Endothelial cell of umbilical vein (primary cell): ENCODE measurements at regions not wholly inside any gene's neighbourhood (a gene's known extent, or its start where the extent isn't known, plus 50 kb on each side); places are given as distances from the start of the nearest gene placed in this dataset.

Experiments used
- BruUV-seq: library from RNA; stranded (reverse); fragments of 400-500 nt; replicated peaks from 2 replicates; lab custom pipeline; 2021; lab: Mats Ljungman, UMichigan
- CTCF ChIA-PET: fragments of 300-600, 350-600 bp; sonication (Branson Sonifier 250); formaldehyde crosslinking; loops from one replicate; lab custom pipeline; 2021; ENCODE audit warnings: antibody characterized with exemption, inconsistent platforms; lab: Charles Lee
- POLR2A ChIA-PET: fragments of 300-600, 350-600 bp; sonication (Branson Sonifier 250); formaldehyde crosslinking; loops from one replicate; lab custom pipeline; 2021; ENCODE audit warnings: antibody characterized with exemption, inconsistent platforms; lab: Charles Lee
- DNase-seq: peaks from one replicate; pipeline ENCODE4 v3.0.0-alpha.2; 2011; ENCODE audit warnings: low read depth, low spot score
- FAIRE-seq: peaks from 2 replicates; lab custom pipeline; 2011; peaks lifted over from hg19 to GRCh38; lab: Jason Lieb, UNC
- H2AFZ ChIP-seq: 2 replicates; pipeline ENCODE4 v1.6.0; 2012; ENCODE audit warnings: low read depth, low read length, control low read depth, inconsistent platforms
- H3K27ac ChIP-seq: 2 replicates; pipeline ENCODE4 v1.5.1; 2011; ENCODE audit warnings: low read depth, mild to moderate bottlenecking, control low read depth, low read length, moderate library complexity; ENCODE audit not compliant: insufficient read depth
- H3K27me3 ChIP-seq, 2 experiments: 2 replicates each; pipeline versions ENCODE4 v1.6.0 to v1.6.1; 2011; ENCODE audit warnings: low read length in 2 of 2, mixed read lengths in 1 of 2; ENCODE audit not compliant: control insufficient read depth in 2 of 2, insufficient read depth in 2 of 2
- H3K36me3 ChIP-seq, 2 experiments: 2 replicates in 1 of 2; 3 replicates in 1 of 2; pipeline ENCODE4 v1.5.1; 2011; ENCODE audit warnings: low read length in 2 of 2, mild to moderate bottlenecking in 1 of 2, moderate library complexity in 1 of 2; ENCODE audit not compliant: control insufficient read depth in 2 of 2, insufficient read depth in 2 of 2; ENCODE audit errors: extremely low read depth in 1 of 2
- H3K4me1 ChIP-seq: 3 replicates; pipeline ENCODE4 v1.5.1; 2011; ENCODE audit warnings: mild to moderate bottlenecking, low read length; ENCODE audit not compliant: control insufficient read depth, insufficient read depth; ENCODE audit errors: extremely low read depth
- H3K4me2 ChIP-seq: 2 replicates; pipeline ENCODE4 v1.6.1; 2011; ENCODE audit warnings: low read length, control low read depth, mixed read lengths; ENCODE audit not compliant: insufficient read depth
- H3K4me3 ChIP-seq, 3 experiments: fragments of 200-600 bp in 1 of 3; sonication (generic), shearing (Covaris generic) in 1 of 3; replicated peaks in 1 of 3; 2 replicates each; pipeline ENCODE4 v1.5.1; 2011 to 2016; ENCODE audit warnings: control low read depth in 3 of 3, low read length in 3 of 3, mild to moderate bottlenecking in 2 of 3, inconsistent platforms in 1 of 3, low read depth in 1 of 3, moderate library complexity in 1 of 3; ENCODE audit not compliant: insufficient read depth in 1 of 3
- H3K79me2 ChIP-seq: 2 replicates; pipeline ENCODE4 v1.6.0; 2012; ENCODE audit warnings: low read length, inconsistent platforms; ENCODE audit not compliant: control insufficient read depth, insufficient read depth
- H3K9ac ChIP-seq: replicated peaks from 2 replicates; pipeline ENCODE3; 2011; ENCODE audit warnings: low read length, control low read depth; ENCODE audit not compliant: insufficient read depth; ENCODE audit errors: extremely low read depth
- H3K9me1 ChIP-seq: replicated peaks from 3 replicates; pipeline ENCODE4 v1.6.0; 2011; ENCODE audit warnings: mild to moderate bottlenecking, low read length; ENCODE audit not compliant: control insufficient read depth, insufficient read depth; ENCODE audit errors: extremely low read depth
- H3K9me3 ChIP-seq: replicated peaks from 2 replicates; pipeline ENCODE4 v1.5.1; 2012; ENCODE audit warnings: low read length, inconsistent platforms; ENCODE audit not compliant: control insufficient read depth, insufficient read depth
- H4K20me1 ChIP-seq: replicated peaks from 2 replicates; pipeline ENCODE3; 2011; ENCODE audit warnings: mild to moderate bottlenecking, low read length; ENCODE audit not compliant: control insufficient read depth, insufficient read depth; ENCODE audit errors: extremely low read depth
- EZH2 ChIP-seq: IDR thresholded peaks from 2 replicates; pipeline ENCODE4 v1.6.1; 2012; ENCODE audit warnings: borderline replicate concordance, low read depth, mild to moderate bottlenecking, moderate library complexity, low read length, inconsistent platforms; ENCODE audit not compliant: severe bottlenecking
- FOS ChIP-seq: IDR thresholded peaks from 2 replicates; pipeline ENCODE4 v1.6.1; 2011; ENCODE audit warnings: mild to moderate bottlenecking, low read length, moderate library complexity, borderline replicate concordance; ENCODE audit not compliant: insufficient read depth
- GATA2 ChIP-seq: IDR thresholded peaks from 2 replicates; pipeline ENCODE4 v1.7.0; 2011; ENCODE audit warnings: low read depth, mild to moderate bottlenecking, moderate library complexity, mixed read lengths, low read length; ENCODE audit not compliant: insufficient read length, insufficient read depth
- JUN ChIP-seq: IDR thresholded peaks from 2 replicates; pipeline ENCODE4 v1.6.1; 2011; ENCODE audit warnings: borderline replicate concordance, low read depth; ENCODE audit not compliant: insufficient read length, insufficient read depth
- POLR2A ChIP-seq: IDR thresholded peaks from 2 replicates; pipeline ENCODE4 v1.6.1; 2012; ENCODE audit warnings: low read depth, mild to moderate bottlenecking, control low read depth, low read length
- POLR2AphosphoS5 ChIP-seq: IDR thresholded peaks from 2 replicates; pipeline ENCODE4 v1.6.1; 2012; ENCODE audit warnings: low read depth, mild to moderate bottlenecking, control low read depth, low read length, moderate library complexity; ENCODE audit not compliant: insufficient read depth
- dilution Hi-C: fragments of 300-500 bp; cut with MboI; formaldehyde crosslinking; loops from one replicate; pipeline ENCODE4 v1.15.0; 2019; ENCODE audit warnings: low sequenced_read_pairs; ENCODE audit not compliant: extremely low pct_ligation_motif_present
- intact Hi-C: fragments of 100-400 bp; cut with micrococcal nuclease; formaldehyde crosslinking; loops from one replicate; pipeline ENCODE4 v1.10.0; 2022
- TF ChIP-seq, protein P1 (sequence below), 2 donors: IDR thresholded peaks; 1 replicate in 1 of 2; 2 replicates in 1 of 2; pipeline ENCODE4 v1.5.1; 2011; ENCODE audit warnings: low read length in 2 of 2, mild to moderate bottlenecking in 2 of 2, moderate library complexity in 2 of 2, control low read depth in 1 of 2, inconsistent platforms in 1 of 2, low read depth in 1 of 2; ENCODE audit not compliant: insufficient read depth in 1 of 2; ENCODE audit errors: extremely low read depth in 1 of 2
- TF ChIP-seq, protein P2 (sequence below): IDR thresholded peaks from 2 replicates; pipeline ENCODE4 v1.6.1; 2011; ENCODE audit not compliant: insufficient read depth, insufficient read length

DNA sequence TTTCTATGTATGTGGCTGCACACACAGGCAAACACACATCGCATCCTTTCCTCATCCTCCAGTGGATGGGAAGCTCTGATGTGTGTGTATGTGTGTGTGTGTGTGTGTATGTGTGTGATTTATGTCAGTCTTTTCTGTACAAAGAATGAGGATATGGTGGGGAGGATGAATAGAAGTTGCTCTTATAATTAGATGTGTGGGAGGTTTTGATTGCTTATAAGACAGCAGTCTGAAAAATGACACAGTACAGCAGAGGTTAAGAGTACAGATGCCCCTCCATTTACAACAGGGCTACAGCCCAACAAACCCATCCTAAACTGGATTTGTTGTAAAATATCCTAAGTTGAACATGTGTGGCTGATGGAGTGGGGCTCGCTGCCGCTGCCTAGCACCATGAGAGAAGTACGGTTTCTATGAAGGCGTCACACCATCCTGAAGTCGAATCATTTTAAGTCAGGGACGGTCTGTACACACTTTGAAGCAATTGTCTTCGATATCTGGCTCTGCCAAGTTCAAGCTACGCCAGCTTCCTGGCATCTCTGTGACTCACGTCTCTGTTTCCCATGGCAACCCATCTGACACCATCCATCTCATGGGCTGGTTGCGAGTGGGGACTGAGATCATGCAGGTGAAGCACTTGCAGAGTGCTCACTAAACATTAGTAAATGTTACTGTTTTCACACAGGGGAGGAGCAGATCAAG is 252.6 kb downstream of the MYLK4 start:
- Histone ChIP-seq H3K27me3 (no peaks in the 10 kb centered on the region), H3K4me3 (no peak overlapping the region), H3K4me2 (no peak overlapping the region), H3K9me3 (no peaks in the 10 kb centered on the region), H3K9me1 (no peaks in the 10 kb centered on the region), H3K36me3 (no peaks in the 10 kb centered on the region), H3K79me2 (no peaks in the 10 kb centered on the region), H2AFZ (peak overlapping the region; percentile 43), H3K27ac (no peak overlapping the region), H4K20me1 (no peaks in the 10 kb centered on the region), H3K4me1 (peaks cover 7% of the 10 kb centered on the region), H3K9ac (no peak overlapping the region)
- dilution Hi-C loops: no loop called here
- ChIA-PET POLR2A (no interaction called here), CTCF (interaction anchor here (1.1 to 1.3 kb wide), 4 partner anchors 8 to 136 kb away, joined by 3 to 4 read pairs (median 3); no protein-coding TSS in a partner anchor)
- FAIRE-seq (peak; percentile 85), DNase-seq (peak; percentile 63)
- no TSS peak for BruUV-seq
- intact Hi-C loops: loop anchor here (10.0 kb wide), 1 partner anchor 1993 kb away; no protein-coding TSS in a partner anchor
- TF ChIP-seq POLR2A: no peak
- TF ChIP-seq, protein P1, sequence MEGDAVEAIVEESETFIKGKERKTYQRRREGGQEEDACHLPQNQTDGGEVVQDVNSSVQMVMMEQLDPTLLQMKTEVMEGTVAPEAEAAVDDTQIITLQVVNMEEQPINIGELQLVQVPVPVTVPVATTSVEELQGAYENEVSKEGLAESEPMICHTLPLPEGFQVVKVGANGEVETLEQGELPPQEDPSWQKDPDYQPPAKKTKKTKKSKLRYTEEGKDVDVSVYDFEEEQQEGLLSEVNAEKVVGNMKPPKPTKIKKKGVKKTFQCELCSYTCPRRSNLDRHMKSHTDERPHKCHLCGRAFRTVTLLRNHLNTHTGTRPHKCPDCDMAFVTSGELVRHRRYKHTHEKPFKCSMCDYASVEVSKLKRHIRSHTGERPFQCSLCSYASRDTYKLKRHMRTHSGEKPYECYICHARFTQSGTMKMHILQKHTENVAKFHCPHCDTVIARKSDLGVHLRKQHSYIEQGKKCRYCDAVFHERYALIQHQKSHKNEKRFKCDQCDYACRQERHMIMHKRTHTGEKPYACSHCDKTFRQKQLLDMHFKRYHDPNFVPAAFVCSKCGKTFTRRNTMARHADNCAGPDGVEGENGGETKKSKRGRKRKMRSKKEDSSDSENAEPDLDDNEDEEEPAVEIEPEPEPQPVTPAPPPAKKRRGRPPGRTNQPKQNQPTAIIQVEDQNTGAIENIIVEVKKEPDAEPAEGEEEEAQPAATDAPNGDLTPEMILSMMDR (IDR thresholded peaks at IDR 0.05; ENCODE audit: extremely low read depth in 1 of 2, insufficient read depth in 1 of 2, low read depth in 1 of 2, low read length in 2 of 2): no peak
- TF ChIP-seq, protein P2, sequence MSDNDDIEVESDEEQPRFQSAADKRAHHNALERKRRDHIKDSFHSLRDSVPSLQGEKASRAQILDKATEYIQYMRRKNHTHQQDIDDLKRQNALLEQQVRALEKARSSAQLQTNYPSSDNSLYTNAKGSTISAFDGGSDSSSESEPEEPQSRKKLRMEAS: no peak
- TF ChIP-seq FOS: no peak
- TF ChIP-seq JUN: peak; percentile 53
- TF ChIP-seq POLR2AphosphoS5: no peak
- no peak for TF ChIP-seq GATA2
- no peak for TF ChIP-seq EZH2
